GM21576 (cell line): ENCODE measurements at regions not wholly inside any gene's neighbourhood (a gene's known extent, or its start where the extent isn't known, plus 50 kb on each side); places are given as distances from the start of the nearest gene placed in this dataset.

Experiments used
- ATAC-seq: cut with Tn5 transposase; IDR thresholded peaks from one replicate; pipeline ENCODE4 v1.9.1; 2021; ENCODE audit warnings: mild to moderate bottlenecking, moderate library complexity; ENCODE audit not compliant: unreplicated experiment

- ATAC-seq = no peak
Measured at GRCh38 chr6:163946437-163946836, 531.9 kb downstream of the QKI start.

- ATAC-seq = no peak
Measured at GRCh38 chr6:163945808-163946207, 531.3 kb downstream of the QKI start.

DNA sequence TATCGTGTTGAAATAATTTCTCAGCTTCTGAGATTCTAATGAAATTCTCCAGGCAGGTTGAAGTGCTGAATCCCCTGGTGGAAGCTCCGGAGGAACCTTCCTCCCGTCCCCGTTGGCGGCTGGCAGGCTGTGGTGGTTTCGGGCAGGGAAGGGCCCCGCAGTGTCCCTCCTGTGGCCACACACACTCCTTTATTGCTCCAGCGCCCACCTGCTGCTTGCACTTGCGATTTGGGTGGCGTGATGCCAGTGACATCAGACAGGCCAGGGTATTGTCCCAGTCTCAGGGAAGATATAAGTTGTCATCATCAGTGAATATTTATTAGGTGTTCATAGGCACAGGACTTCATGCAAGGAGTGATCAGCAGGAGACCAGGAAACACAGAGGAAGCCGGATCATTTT lies 530.4 kb downstream of the QKI start:
- no peak for ATAC-seq

DNA sequence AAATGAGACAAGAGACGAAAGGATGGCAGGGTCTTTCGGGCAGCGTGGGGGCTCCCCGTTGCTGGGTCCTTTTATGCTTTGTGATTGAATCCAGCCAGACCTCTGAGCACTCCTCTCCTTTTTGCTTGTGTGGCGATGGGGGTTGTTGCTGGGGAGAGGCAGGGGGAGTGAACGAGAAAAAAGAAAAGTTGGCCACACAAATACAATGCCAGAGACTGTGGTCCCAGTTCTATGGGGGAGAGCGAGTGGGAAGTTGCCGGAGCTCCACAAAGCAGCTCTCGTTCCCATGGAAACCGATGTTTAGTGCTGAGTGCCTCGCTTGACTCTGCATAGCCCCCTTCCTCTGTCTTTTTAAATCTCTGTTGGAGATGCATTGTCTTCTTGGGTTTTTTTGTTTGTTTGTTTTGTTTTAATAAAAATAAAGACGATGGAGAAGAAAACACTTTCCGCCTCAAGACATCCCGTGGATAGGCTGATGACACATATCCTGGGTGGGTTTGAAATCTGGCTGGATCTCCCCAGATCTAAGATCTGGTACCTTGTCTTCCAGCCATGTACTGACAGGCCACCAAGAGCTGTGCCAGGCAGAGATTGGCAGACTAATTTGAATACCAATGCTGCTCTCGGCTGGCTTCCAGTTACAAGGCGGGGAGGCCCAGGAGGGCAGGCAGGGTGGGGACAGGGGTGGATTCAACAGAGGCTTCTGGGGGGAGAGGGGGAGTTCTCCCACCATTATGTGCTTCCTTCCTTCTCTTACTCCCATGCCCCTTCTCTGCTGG lies 529.3 kb downstream of the QKI start:
- ATAC-seq = no peak

DNA sequence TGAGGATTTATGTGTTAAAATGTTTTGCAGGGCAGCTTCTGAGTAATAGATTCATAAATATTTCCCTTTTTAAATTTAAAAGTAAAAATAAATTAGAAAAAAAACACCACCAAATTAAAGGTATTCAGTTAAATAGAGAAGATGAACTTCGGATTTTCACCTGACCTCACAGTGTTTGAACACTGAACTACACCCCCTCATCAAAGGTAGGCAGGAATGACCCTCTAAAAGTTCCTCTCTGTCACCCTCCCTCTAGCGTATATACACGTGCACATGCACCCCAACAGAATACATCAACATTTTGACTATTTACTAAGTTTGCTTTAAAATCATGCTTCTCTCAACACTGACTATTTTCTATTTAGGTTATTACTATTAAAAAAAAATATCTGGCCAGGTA lies 528.3 kb downstream of the QKI start:
- no peak for ATAC-seq

DNA sequence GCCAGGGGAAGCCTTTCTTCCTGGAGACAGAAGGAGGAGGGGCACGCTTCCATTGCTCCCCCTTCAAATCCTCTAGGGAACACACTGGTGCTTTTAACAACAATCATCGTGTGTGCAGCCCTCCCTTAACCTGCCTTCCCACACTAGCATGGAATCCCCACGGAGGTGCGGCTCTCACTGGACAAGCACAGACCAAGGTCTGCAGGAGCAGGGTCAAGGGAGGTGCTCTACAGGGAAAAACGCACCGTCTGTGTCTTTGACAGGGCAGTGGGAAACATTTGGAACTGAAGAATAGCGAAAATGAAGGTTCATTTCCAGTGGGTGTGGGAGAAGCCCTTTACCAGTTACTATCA lies 527.1 kb downstream of the QKI start:
- no peak for ATAC-seq

- ATAC-seq = no peak
Measured at GRCh38 chr6:163940705-163941623, 526.4 kb downstream of the QKI start.

DNA sequence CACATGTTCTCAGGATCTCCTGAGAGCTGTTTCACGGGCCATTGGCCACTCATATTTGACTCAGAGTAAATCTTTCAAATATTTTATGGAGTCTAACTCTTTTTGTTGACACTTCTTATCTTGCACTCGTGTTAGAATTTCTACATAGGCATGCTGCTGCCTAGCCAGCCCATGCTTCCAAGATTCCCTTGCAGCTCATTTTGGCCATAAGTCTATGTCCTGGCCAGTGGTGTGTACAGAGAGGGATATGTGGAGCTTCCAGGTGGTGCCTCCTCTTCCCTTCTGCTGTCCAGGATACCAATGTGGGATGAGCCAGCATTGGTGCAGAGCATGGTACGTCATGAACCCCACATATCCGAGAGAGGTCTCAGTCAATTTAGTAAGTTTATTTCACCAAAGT lies 522.6 kb downstream of the QKI start:
- no peak for ATAC-seq

DNA sequence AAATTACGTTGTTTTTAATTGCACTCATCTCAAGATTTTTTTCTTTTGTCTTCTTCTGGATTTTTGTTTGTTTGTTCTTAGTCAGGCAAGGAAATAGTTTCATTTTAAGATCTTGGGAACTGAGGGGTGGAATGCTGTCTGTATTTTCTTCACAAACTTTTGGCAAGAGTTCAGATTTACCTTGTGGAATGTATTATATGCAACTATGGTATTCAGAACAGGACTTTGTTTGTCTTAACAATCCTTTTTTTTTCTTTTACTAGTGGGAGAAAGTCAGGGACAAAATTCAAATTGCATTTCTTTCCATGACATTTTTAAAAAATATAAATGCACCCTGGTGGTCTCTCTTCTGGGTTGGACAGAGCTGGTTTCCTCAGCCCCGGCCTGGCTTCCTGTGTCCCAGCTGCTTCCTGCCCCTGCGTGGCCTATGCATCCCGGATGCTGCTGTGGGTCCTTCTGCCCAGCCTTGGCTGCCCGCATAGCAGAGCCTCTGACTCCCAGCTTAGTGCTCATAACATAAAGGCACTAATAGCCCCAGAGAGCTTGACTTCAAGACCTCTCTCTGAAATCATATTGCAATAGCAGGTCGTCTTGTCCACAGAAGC lies 520.7 kb downstream of the QKI start:
- ATAC-seq = no peak

GRCh38 chr6:163930012-163930411 lies 515.5 kb downstream of the QKI start:
- ATAC-seq = no peak

GRCh38 chr6:163929538-163929937 lies 515.0 kb downstream of the QKI start:
- no peak for ATAC-seq

GRCh38 chr6:163926642-163927041 lies 512.1 kb downstream of the QKI start:
- no peak for ATAC-seq

GRCh38 chr6:163925839-163926238 lies 511.3 kb downstream of the QKI start:
- ATAC-seq = no peak

GRCh38 chr6:163923658-163924411 lies 509.3 kb downstream of the QKI start:
- ATAC-seq = no peak

- no peak for ATAC-seq
Measured at GRCh38 chr6:163922562-163922961, 508.0 kb downstream of the QKI start.

- no peak for ATAC-seq
Measured at GRCh38 chr6:163919652-163920051, 505.1 kb downstream of the QKI start.

DNA sequence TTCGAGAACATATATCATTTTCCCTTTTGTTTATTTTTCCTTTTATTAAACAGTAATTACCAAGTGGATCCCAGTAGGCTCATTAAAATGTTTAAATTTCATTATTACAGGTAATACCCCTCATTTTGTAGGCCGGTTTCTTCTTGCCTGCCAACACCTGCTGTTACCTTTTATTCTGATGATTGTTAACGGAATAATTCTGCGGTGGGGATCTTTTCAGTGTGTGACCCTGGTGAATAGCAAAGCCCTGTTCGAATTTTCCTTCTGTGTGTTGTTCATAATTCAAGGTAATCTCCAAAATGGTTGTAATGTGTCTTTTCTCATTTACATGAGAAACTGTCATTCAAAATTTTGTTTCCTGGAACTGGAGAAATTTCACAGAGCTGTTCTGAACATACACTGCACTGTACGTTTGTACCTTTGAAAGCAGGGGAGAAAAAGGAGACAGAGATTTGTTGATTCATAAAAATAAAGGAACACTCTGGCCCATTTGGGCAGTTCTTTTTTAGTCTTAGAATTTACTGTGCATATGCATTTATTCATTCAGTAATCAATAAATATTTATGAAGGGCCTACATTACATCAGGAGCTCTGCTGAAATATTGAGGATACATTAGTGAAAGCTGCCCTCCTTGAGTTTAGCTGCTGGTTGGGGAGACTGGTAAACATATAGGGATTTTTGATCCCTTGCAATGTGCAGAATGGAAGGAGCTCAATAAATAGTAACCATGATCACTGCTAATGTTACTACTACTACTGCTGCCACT lies 502.0 kb downstream of the QKI start:
- no peak for ATAC-seq

DNA sequence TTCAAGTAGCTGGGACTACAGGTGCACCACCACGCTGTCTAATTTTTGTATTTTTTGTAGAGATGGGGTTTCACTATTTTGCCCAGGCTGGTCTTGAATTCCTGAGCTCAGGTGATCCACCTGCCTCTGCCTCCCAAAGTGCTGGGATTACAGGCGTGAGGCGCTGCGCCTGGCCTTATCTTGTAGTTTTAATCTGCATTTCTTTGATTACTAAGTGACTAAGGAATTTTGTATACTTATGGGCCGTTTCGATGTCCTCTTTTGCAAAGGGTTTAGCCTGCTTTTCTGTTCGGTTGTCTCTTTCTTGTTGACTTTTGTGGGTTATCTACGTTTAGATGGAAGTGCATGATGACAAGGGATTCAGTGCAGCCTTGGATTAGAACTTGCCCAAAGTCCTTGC lies 500.6 kb downstream of the QKI start:
- no peak for ATAC-seq

GRCh38 chr6:163913045-163913444 lies 498.5 kb downstream of the QKI start:
- no peak for ATAC-seq

GRCh38 chr6:163906006-163906710 lies 491.6 kb downstream of the QKI start:
- ATAC-seq = no peak
